Adrenal gland (tissue), 5 donors: ENCODE measurements at regions not wholly inside any gene's neighbourhood (a gene's known extent, or its start where the extent isn't known, plus 50 kb on each side); places are given as distances from the start of the nearest gene placed in this dataset.

Experiments
- POLR2A ChIP-seq, 2 donors: fragments of 450-650 bp; IDR thresholded peaks; one replicate each; pipeline ENCODE4 v1.6.1; 2017; ENCODE audit warnings: antibody characterized with exemption in 2 of 2, mild to moderate bottlenecking in 2 of 2, moderate library complexity in 1 of 2
- TF ChIP-seq, protein P1 (sequence below), 6 experiments: fragments of 450-650 bp in 4 of 6; fragments of 200-600 bp in 2 of 6; sonication (generic) in 1 of 6; IDR thresholded peaks; 1 replicate in 5 of 6; 2 replicates in 1 of 6; pipeline versions ENCODE4 v1.5.1 to v1.8.0; 2016 to 2021; ENCODE audit warnings: antibody characterized with exemption in 6 of 6, mild to moderate bottlenecking in 2 of 6, moderate library complexity in 1 of 6
- donor health status: DM: no; HTN: no; CAD: no.

DNA sequence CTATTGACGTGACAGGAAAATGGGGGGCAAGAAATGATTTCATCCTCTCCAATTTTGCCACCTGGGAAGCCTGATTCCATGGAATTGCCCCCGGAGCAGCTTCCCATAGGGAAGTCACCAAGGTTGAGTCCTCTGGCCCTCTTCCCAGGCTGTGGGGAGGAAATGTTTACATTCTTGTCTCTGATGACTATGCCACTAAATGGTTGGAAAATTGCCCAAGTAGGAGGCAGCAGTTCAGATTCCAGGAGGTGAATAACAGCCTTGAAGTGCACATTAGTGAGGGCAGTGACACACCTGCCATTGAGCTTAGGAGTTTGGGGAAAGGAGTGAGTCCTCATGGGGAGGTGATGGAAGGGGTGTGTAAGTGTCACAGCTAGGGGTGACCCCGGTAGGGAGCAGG lies 449.2 kb upstream of the DCC start:
- TF ChIP-seq POLR2A (IDR thresholded peaks at IDR 0.05), result no peak
- TF ChIP-seq, protein P1, sequence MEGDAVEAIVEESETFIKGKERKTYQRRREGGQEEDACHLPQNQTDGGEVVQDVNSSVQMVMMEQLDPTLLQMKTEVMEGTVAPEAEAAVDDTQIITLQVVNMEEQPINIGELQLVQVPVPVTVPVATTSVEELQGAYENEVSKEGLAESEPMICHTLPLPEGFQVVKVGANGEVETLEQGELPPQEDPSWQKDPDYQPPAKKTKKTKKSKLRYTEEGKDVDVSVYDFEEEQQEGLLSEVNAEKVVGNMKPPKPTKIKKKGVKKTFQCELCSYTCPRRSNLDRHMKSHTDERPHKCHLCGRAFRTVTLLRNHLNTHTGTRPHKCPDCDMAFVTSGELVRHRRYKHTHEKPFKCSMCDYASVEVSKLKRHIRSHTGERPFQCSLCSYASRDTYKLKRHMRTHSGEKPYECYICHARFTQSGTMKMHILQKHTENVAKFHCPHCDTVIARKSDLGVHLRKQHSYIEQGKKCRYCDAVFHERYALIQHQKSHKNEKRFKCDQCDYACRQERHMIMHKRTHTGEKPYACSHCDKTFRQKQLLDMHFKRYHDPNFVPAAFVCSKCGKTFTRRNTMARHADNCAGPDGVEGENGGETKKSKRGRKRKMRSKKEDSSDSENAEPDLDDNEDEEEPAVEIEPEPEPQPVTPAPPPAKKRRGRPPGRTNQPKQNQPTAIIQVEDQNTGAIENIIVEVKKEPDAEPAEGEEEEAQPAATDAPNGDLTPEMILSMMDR (IDR thresholded peaks at IDR 0.05), result no peak
